K562 (cell line): ENCODE measurements at regions not wholly inside any gene's neighbourhood (a gene's known extent, or its start where the extent isn't known, plus 50 kb on each side); places are given as distances from the start of the nearest gene placed in this dataset. TPM values are rescaled to one million over a fixed set of nuclear protein-coding genes. Genes with fewer than 3 reads are reported as not detected.

Experiments
- ATAC-seq: fragments of 200-7000 bp; cut with Tn5 transposase; 3 replicates; pipeline ENCODE4 v1.9.1; 2020; ENCODE audit warnings: moderate library complexity
- BruUV-seq: library from RNA; stranded (reverse); fragments of 400-500 nt; replicated peaks from 2 replicates; lab custom pipeline; 2021; lab: Mats Ljungman, UMichigan
- CTCF ChIA-PET: fragments of 300-600 bp; formaldehyde crosslinking; extraction: SDS; loops from one replicate; lab custom pipeline; 2021; ENCODE audit warnings: low intra/inter-chr PET ratio; lab: Yijun Ruan, JAX
- POLR2A ChIA-PET: fragments of 300-600, 350-650 bp; sonication (Branson Sonifier 250); formaldehyde crosslinking; extraction: SDS; loops from one replicate; lab custom pipeline; 2021; ENCODE audit warnings: antibody characterized with exemption, inconsistent platforms; lab: Yijun Ruan, JAX
- DNase-seq, 4 experiments: peaks; one replicate each; pipeline versions ENCODE4 v3.0.0 to v3.0.0-alpha.2; 2011 to 2018; ENCODE audit warnings: low spot score in 3 of 4, mixed read lengths in 3 of 4; ENCODE audit errors: extremely low read depth in 1 of 4
- FAIRE-seq: peaks from 2 replicates; lab custom pipeline; 2011; peaks lifted over from hg19 to GRCh38; lab: Jason Lieb, UNC
- H2AFZ ChIP-seq: 2 replicates; pipeline ENCODE4 v1.6.0; 2011; ENCODE audit warnings: low read depth, low read length, control low read depth, inconsistent platforms
- H3K27ac ChIP-seq: fragments of 200-600 bp; 3 replicates; pipeline ENCODE4 v1.8.0; 2011; ENCODE audit warnings: low read depth, mild to moderate bottlenecking, control low read depth, inconsistent platforms, low read length, moderate library complexity, mixed read lengths; ENCODE audit errors: extremely low read depth
- H3K27me3 ChIP-seq, 2 experiments: fragments of 300-600 bp in 1 of 2; 2 replicates in 1 of 2; 3 replicates in 1 of 2; pipeline versions ENCODE4 v1.6.0 to v1.8.0; 2011; ENCODE audit warnings: inconsistent platforms in 2 of 2, low read length in 2 of 2, mild to moderate bottlenecking in 1 of 2, mixed read lengths in 1 of 2, moderate library complexity in 1 of 2; ENCODE audit not compliant: control insufficient read depth in 2 of 2, insufficient read depth in 2 of 2
- H3K36me3 ChIP-seq: fragments of 300-600 bp; 3 replicates; pipeline ENCODE4 v1.8.0; 2011; ENCODE audit warnings: mild to moderate bottlenecking, low read length, inconsistent platforms; ENCODE audit not compliant: control insufficient read depth, insufficient read depth
- H3K4me1 ChIP-seq, 2 experiments: fragments of 200-600 bp in 1 of 2; replicated peaks in 1 of 2; 2 replicates in 1 of 2; 3 replicates in 1 of 2; pipeline versions ENCODE4 v1.5.1 to v1.8.0; 2011; ENCODE audit warnings: inconsistent platforms in 2 of 2, low read length in 2 of 2, mild to moderate bottlenecking in 1 of 2, mixed read lengths in 1 of 2, moderate library complexity in 1 of 2; ENCODE audit not compliant: control insufficient read depth in 2 of 2, insufficient read depth in 2 of 2
- H3K4me2 ChIP-seq: 2 replicates; pipeline ENCODE4 v1.6.1; 2011; ENCODE audit warnings: low read length, control low read depth, inconsistent platforms, mixed read lengths; ENCODE audit not compliant: insufficient read depth
- H3K4me3 ChIP-seq: fragments of 200-600 bp; sonication (generic), shearing (Covaris generic); 2 replicates; pipeline ENCODE4 v1.5.1; 2016; ENCODE audit warnings: control low read depth, inconsistent platforms
- H3K79me2 ChIP-seq: fragments of 200-600 bp; 3 replicates; pipeline ENCODE4 v1.8.0; 2011; ENCODE audit warnings: low read length, inconsistent platforms; ENCODE audit not compliant: control insufficient read depth, insufficient read depth
- H3K9ac ChIP-seq, 2 experiments: 2 replicates each; pipeline versions ENCODE4 v1.6.0 to v1.6.1; 2011; ENCODE audit warnings: low read depth in 2 of 2, low read length in 2 of 2, control low read depth in 1 of 2, inconsistent platforms in 1 of 2, mild to moderate bottlenecking in 1 of 2, mixed read lengths in 1 of 2; ENCODE audit not compliant: insufficient read depth in 1 of 2
- H3K9me1 ChIP-seq: one replicate; pipeline ENCODE4 v1.6.0; 2011; ENCODE audit warnings: inconsistent platforms, mild to moderate bottlenecking, low read length, moderate library complexity; ENCODE audit not compliant: control insufficient read depth, insufficient read depth
- H3K9me3 ChIP-seq: replicated peaks from 2 replicates; pipeline ENCODE4 v1.5.1; 2011; ENCODE audit warnings: low read depth, low read length, inconsistent platforms; ENCODE audit not compliant: control insufficient read depth, insufficient read depth
- H4K20me1 ChIP-seq: replicated peaks from 2 replicates; pipeline ENCODE4 v1.6.1; 2011; ENCODE audit warnings: low read length, inconsistent platforms, mixed read lengths; ENCODE audit not compliant: control insufficient read depth, insufficient read depth
- EGR1 ChIP-seq: fragments of 450-650 bp; conservative IDR thresholded peaks from 2 replicates; pipeline ENCODE4 v1.6.1; 2017; ENCODE audit warnings: mild to moderate bottlenecking
- ESRRA ChIP-seq: fragments of 450-650 bp; IDR thresholded peaks from 2 replicates; pipeline ENCODE4 v1.6.1; 2014; ENCODE audit warnings: low read depth, mild to moderate bottlenecking, moderate library complexity, borderline replicate concordance
- RBM25 ChIP-seq: fragments of 200-400 bp; formaldehyde crosslinking; IDR thresholded peaks from 2 replicates; pipeline ENCODE4 v1.6.1; 2018; ENCODE audit warnings: low read length, low read depth, moderate library complexity; ENCODE audit not compliant: severe bottlenecking
- SMAD3 ChIP-seq: fragments of 450-650 bp; formaldehyde crosslinking; conservative IDR thresholded peaks from 2 replicates; pipeline ENCODE4 v1.4.0; 2020; ENCODE audit warnings: mild to moderate bottlenecking
- TRIM28 ChIP-seq: fragments of 450-650 bp; IDR thresholded peaks from 2 replicates; pipeline ENCODE4 v1.6.1; 2017
- WGBS: fragments of 100-300 bp; shearing (Covaris generic); methylation state at CpG from one replicate; pipeline ENCODE4 v1.1.6; 2016; ENCODE audit warnings: low coverage, mixed read lengths; ENCODE audit not compliant: insufficient coverage; ENCODE audit errors: missing lambda C conversion rate; 5-methylcytosine and 5-hydroxymethylcytosine counted together
- in situ Hi-C: fragments of 300-500 bp; cut with MboI; formaldehyde crosslinking; loops from 4 replicates; pipeline ENCODE4 v1.15.0; 2018; ENCODE audit warnings: inconsistent platforms, mixed read lengths
- intact Hi-C: fragments of 100-400 bp; cut with micrococcal nuclease; formaldehyde crosslinking; loops from 2 replicates; pipeline ENCODE4 v1.14.2; 2022
- microRNA counts: library from miRNA; unstranded; fragments of <30 nt; microRNA quantifications from one replicate; lab custom pipeline; 2016
- microRNA-seq: library from miRNA; unstranded; fragments of <30 nt; microRNA quantifications from one replicate; pipeline ENCODE4, GENCODE V29; 2018; ENCODE audit warnings: borderline microRNAs expressed
- small RNA-seq: library from RNA; depleted of rRNA; stranded (forward); fragments of <200 nt; gene quantifications from one replicate; pipeline ENCODE3, GENCODE V24; 2014
- TF ChIP-seq, protein P1 (sequence below): fragments of 250-450 bp; sonication (Bioruptor Pico); IDR thresholded peaks from 2 replicates; pipeline ENCODE4 v1.5.1; 2021; ENCODE audit warnings: mild to moderate bottlenecking
- TF ChIP-seq, protein P2 (sequence below): fragments of 450-650 bp; formaldehyde crosslinking; IDR thresholded peaks from 2 replicates; pipeline ENCODE4 v1.4.0; 2022; ENCODE audit warnings: mild to moderate bottlenecking, moderate library complexity

DNA sequence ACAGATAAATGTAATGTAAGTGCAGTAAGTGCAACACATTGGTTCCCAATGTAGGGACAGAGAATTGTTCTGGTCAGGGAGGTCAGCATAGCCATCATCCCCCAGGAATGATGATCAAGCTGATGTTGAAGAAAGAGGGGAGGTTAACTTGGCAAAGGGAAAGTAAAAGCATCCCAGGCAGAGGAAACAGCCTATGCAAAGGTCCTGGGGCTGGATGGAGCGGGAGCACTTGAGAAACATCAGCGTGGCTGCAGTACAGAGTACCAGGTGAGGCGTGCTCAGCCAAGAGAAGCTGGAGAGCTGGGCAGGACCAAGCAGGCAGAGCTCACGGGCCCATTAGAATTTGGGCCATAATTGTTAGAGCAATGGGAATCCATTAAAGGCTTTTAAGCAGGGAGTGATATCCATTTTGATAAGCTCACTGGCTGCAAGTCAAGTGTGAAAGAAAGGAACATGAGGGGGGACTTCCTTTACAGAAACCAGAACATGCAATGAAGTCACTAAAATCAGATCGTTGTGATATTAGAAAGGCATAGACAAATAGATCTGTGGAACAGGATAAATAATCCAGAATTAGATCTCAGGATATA lies 50.1 kb upstream of the HAND1 start:
- WGBS = under 1% methylated on average over 5 of the region's 5 CpGs
- H3K27me3 ChIP-seq = peaks cover 3 to 12% of the 10 kb centered on the region in 2 experiments; a peak in 2 of 5 replicates
- BruUV-seq = no TSS peak
- no peaks in the 10 kb centered on the region for H3K36me3 ChIP-seq
- no peaks in the 10 kb centered on the region for H3K79me2 ChIP-seq
- H4K20me1 ChIP-seq = 0 out of 2 replicates have a peak, but pooled peaks cover 3% of the 10 kb centered on the region
- no peak overlapping the region for H3K27ac ChIP-seq
- H3K9me1 ChIP-seq = no peaks in the 10 kb centered on the region
- H3K4me1 ChIP-seq = peaks cover 5 to 9% of the 10 kb centered on the region in 2 experiments; a peak in 3 of 5 replicates
- no peak overlapping the region for H2AFZ ChIP-seq
- intact Hi-C loops (loop anchor here (10.0 kb wide), 1 partner anchor 453 kb away; no protein-coding TSS in a partner anchor), in situ Hi-C loops (no loop called here)
- DNase-seq (no peak), FAIRE-seq (no peak), ATAC-seq (no peak)
- ChIA-PET CTCF (no interaction called here), POLR2A (no interaction called here)
- TF ChIP-seq ESRRA (no peak), RBM25 (peak; percentile 34), TRIM28 (no peak), SMAD3 (CRISPR knock-in tag) (no peak), EGR1 (no peak)
- TF ChIP-seq, protein P1, sequence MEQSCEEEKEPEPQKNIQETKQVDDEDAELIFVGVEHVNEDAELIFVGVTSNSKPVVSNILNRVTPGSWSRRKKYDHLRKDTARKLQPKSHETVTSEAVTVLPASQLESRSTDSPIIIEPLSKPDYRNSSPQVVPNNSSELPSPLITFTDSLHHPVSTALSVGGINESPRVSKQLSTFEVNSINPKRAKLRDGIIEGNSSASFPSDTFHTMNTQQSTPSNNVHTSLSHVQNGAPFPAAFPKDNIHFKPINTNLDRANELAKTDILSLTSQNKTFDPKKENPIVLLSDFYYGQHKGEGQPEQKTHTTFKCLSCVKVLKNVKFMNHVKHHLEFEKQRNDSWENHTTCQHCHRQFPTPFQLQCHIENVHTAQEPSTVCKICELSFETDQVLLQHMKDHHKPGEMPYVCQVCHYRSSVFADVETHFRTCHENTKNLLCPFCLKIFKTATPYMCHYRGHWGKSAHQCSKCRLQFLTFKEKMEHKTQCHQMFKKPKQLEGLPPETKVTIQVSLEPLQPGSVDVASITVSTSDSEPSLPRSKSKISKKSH (CRISPR knock-in tag) = no peak
- TF ChIP-seq, protein P2, sequence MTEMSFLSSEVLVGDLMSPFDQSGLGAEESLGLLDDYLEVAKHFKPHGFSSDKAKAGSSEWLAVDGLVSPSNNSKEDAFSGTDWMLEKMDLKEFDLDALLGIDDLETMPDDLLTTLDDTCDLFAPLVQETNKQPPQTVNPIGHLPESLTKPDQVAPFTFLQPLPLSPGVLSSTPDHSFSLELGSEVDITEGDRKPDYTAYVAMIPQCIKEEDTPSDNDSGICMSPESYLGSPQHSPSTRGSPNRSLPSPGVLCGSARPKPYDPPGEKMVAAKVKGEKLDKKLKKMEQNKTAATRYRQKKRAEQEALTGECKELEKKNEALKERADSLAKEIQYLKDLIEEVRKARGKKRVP (CRISPR knock-in tag) = no peak
- no peak overlapping the region for H3K9ac ChIP-seq
- no peak overlapping the region for H3K4me2 ChIP-seq
- no peak overlapping the region for H3K4me3 ChIP-seq
- H3K9me3 ChIP-seq = no peaks in the 10 kb centered on the region; the same call in 1 of the 2 replicates

MicroRNAs encoded in the stretch of these regions (microRNA counts, 767-probe panel; counts per million panel counts)
- microRNA hsa-miR-1303 (lab: Ali Mortazavi, UCI) = 1,510 counts per million, percentile 37 among the panel's probes with 10 or more counts
- 1,651 counts per million, percentile 41 among the panel's probes with 10 or more counts for microRNA hsa-miR-3141 (lab: Ali Mortazavi, UCI)

Small RNA genes in the stretch of these regions (microRNA-seq; reads per million reads assigned to microRNA genes)
- gene MIR1303 (not detected), gene MIR3141 (not detected)

Small RNA genes in the stretch of these regions (small RNA-seq; reads per million reads assigned to genes)
- gene MIR1303 (1.6 reads per million, percentile 75 among the genes with 10 or more reads in this experiment), gene MIR3141 (not detected)
